Glutamatergic neuron (in vitro differentiated cells): ENCODE measurements at regions not wholly inside any gene's neighbourhood (a gene's known extent, or its start where the extent isn't known, plus 50 kb on each side); places are given as distances from the start of the nearest gene placed in this dataset.

Experiments
- DNase-seq: peaks from one replicate; pipeline ENCODE4 v3.0.0; 2022
- H3K27ac Mint-ChIP-seq: one replicate; pipeline ENCODE4 v1.8.0; 2020; ENCODE audit warnings: mild to moderate bottlenecking, mixed read lengths, inconsistent platforms; ENCODE audit not compliant: unreplicated experiment
- H3K27me3 Mint-ChIP-seq: one replicate; pipeline ENCODE4 v1.8.0; 2020; ENCODE audit warnings: mild to moderate bottlenecking, moderate library complexity, mixed read lengths, inconsistent platforms; ENCODE audit not compliant: unreplicated experiment
- H3K36me3 Mint-ChIP-seq: one replicate; pipeline ENCODE4 v1.8.0; 2020; ENCODE audit warnings: mild to moderate bottlenecking, mixed read lengths, inconsistent platforms; ENCODE audit not compliant: unreplicated experiment
- H3K4me1 Mint-ChIP-seq: one replicate; pipeline ENCODE4 v1.8.0; 2020; ENCODE audit warnings: mild to moderate bottlenecking, low read depth, mixed read lengths, inconsistent platforms; ENCODE audit not compliant: unreplicated experiment
- H3K4me3 Mint-ChIP-seq: one replicate; pipeline ENCODE4 v1.8.0; 2020; ENCODE audit warnings: mild to moderate bottlenecking, mixed read lengths, inconsistent platforms; ENCODE audit not compliant: unreplicated experiment
- H3K9me3 Mint-ChIP-seq: one replicate; pipeline ENCODE4 v1.8.0; 2020; ENCODE audit warnings: mild to moderate bottlenecking, moderate library complexity, mixed read lengths, inconsistent platforms; ENCODE audit not compliant: unreplicated experiment
- CTCF ChIP-seq: fragments of 200-600 bp; sonication (generic); IDR thresholded peaks from one replicate; pipeline ENCODE4 v1.5.0; 2021; ENCODE audit not compliant: partially characterized antibody, unreplicated experiment

GRCh38 chr6:105628156-105628860 is 225.4 kb upstream of the PREP start:
- Mint-ChIP-seq H3K9me3 (peaks cover 3% of the 10 kb centered on the region), H3K36me3 (peaks cover 5% of the 10 kb centered on the region), H3K27ac (no peak overlapping the region), H3K27me3 (no peaks in the 10 kb centered on the region), H3K4me1 (no peaks in the 10 kb centered on the region), H3K4me3 (no peak overlapping the region)
- no peak for DNase-seq
- no peak for TF ChIP-seq CTCF

GRCh38 chr6:105626295-105627158 is 223.6 kb upstream of the PREP start:
- Mint-ChIP-seq H3K4me1 (no peaks in the 10 kb centered on the region), H3K4me3 (no peak overlapping the region), H3K36me3 (peaks cover 5% of the 10 kb centered on the region), H3K9me3 (peaks cover 3% of the 10 kb centered on the region), H3K27me3 (no peaks in the 10 kb centered on the region), H3K27ac (no peak overlapping the region)
- no peak for DNase-seq
- TF ChIP-seq CTCF: no peak

GRCh38 chr6:105624021-105624420 is 221.1 kb upstream of the PREP start:
- Mint-ChIP-seq H3K9me3 (no peaks in the 10 kb centered on the region), H3K4me1 (no peaks in the 10 kb centered on the region), H3K27ac (no peak overlapping the region), H3K27me3 (no peaks in the 10 kb centered on the region), H3K4me3 (no peak overlapping the region), H3K36me3 (no peaks in the 10 kb centered on the region)
- no peak for TF ChIP-seq CTCF
- DNase-seq: no peak

GRCh38 chr6:105622226-105622625 is 219.3 kb upstream of the PREP start:
- no peak for DNase-seq
- TF ChIP-seq CTCF: no peak
- no peak overlapping the region for H3K4me3 Mint-ChIP-seq
- H3K36me3 Mint-ChIP-seq: no peaks in the 10 kb centered on the region
- no peaks in the 10 kb centered on the region for H3K4me1 Mint-ChIP-seq
- no peak overlapping the region for H3K27ac Mint-ChIP-seq
- no peaks in the 10 kb centered on the region for H3K27me3 Mint-ChIP-seq
- H3K9me3 Mint-ChIP-seq: no peaks in the 10 kb centered on the region
